ENCODE measurements at regions not wholly inside any gene's neighbourhood (a gene's known extent, or its start where the extent isn't known, plus 50 kb on each side); places are given as distances from the start of the nearest gene placed in this dataset.

DNA sequence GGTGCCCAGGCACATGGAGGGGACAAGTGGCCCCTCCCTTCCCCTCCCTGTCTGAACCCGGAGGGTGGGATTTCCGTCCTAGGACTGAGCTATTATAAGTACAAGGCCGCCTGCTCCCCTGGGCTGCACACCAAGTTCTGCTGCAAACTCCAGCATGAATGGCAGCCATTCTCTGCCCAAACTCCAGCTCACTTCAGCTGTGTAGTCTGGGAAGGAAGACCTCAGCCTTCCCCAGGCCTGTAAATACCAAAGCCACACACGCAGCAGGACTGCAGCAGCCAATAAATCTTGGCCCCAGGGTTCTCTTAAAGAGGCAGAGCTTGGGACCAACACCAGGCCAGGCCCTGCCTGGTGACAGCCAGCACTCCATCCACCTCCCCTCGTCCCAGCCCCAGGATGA is 291.3 kb upstream of the ZMIZ1 start:
- Histone ChIP-seq H3K9me3 (ENCODE audit: control insufficient read depth in 1 of 2, low read length in 2 of 2) (no peaks in the 10 kb centered on the region), H3K27ac (ENCODE audit: low read depth, low read length) (no peak overlapping the region), H3K4me3 (ENCODE audit: low read depth in 1 of 2, low read length in 2 of 2) (no peak overlapping the region), H3K9ac (ENCODE audit: low read depth in 1 of 2, low read length in 2 of 2) (no peak overlapping the region), H3K4me1 (ENCODE audit: control insufficient read depth in 1 of 2, insufficient read depth in 2 of 2, low read length in 2 of 2) (peaks cover 0 to 4% of the 10 kb centered on the region in 2 donors), H3K36me3 (ENCODE audit: control insufficient read depth in 1 of 2, insufficient read depth in 2 of 2, low read length in 2 of 2) (no peaks in the 10 kb centered on the region), H3K27me3 (ENCODE audit: control insufficient read depth in 1 of 2, insufficient read depth in 2 of 2, low read length in 2 of 2) (peaks cover 0 to 5% of the 10 kb centered on the region in 2 donors)

- Histone ChIP-seq H3K27ac (ENCODE audit: low read depth, low read length) (no peak overlapping the region), H3K4me3 (ENCODE audit: low read depth in 1 of 2, low read length in 2 of 2) (no peak overlapping the region), H3K27me3 (ENCODE audit: control insufficient read depth in 1 of 2, insufficient read depth in 2 of 2, low read length in 2 of 2) (peaks cover 0 to 5% of the 10 kb centered on the region in 2 donors), H3K9ac (ENCODE audit: low read depth in 1 of 2, low read length in 2 of 2) (no peak overlapping the region), H3K9me3 (ENCODE audit: control insufficient read depth in 1 of 2, low read length in 2 of 2) (no peaks in the 10 kb centered on the region), H3K4me1 (ENCODE audit: control insufficient read depth in 1 of 2, insufficient read depth in 2 of 2, low read length in 2 of 2) (peaks cover 0 to 4% of the 10 kb centered on the region in 2 donors), H3K36me3 (ENCODE audit: control insufficient read depth in 1 of 2, insufficient read depth in 2 of 2, low read length in 2 of 2) (no peaks in the 10 kb centered on the region)
These were observed 290.9 kb upstream of the ZMIZ1 start for GRCh38 chr10:78777867-78778266.

GRCh38 chr10:78778444-78779338 is 290.1 kb upstream of the ZMIZ1 start:
- H3K36me3 ChIP-seq (ENCODE audit: control insufficient read depth in 1 of 2, insufficient read depth in 2 of 2, low read length in 2 of 2): no peaks in the 10 kb centered on the region
- H3K27me3 ChIP-seq (ENCODE audit: control insufficient read depth in 1 of 2, insufficient read depth in 2 of 2, low read length in 2 of 2): peaks cover 0 to 5% of the 10 kb centered on the region in 2 donors
- H3K4me3 ChIP-seq (ENCODE audit: low read depth in 1 of 2, low read length in 2 of 2): no peak overlapping the region
- H3K27ac ChIP-seq (ENCODE audit: low read depth, low read length): no peak overlapping the region
- H3K9me3 ChIP-seq (ENCODE audit: control insufficient read depth in 1 of 2, low read length in 2 of 2): no peaks in the 10 kb centered on the region
- peaks cover 0 to 4% of the 10 kb centered on the region in 2 donors for H3K4me1 ChIP-seq (ENCODE audit: control insufficient read depth in 1 of 2, insufficient read depth in 2 of 2, low read length in 2 of 2)
- no peak overlapping the region for H3K9ac ChIP-seq (ENCODE audit: low read depth in 1 of 2, low read length in 2 of 2)

- no peaks in the 10 kb centered on the region for H3K36me3 ChIP-seq (ENCODE audit: control insufficient read depth in 1 of 2, insufficient read depth in 2 of 2, low read length in 2 of 2)
- no peak overlapping the region for H3K9ac ChIP-seq (ENCODE audit: low read depth in 1 of 2, low read length in 2 of 2)
- H3K4me3 ChIP-seq (ENCODE audit: low read depth in 1 of 2, low read length in 2 of 2): no peak overlapping the region
- H3K4me1 ChIP-seq (ENCODE audit: control insufficient read depth in 1 of 2, insufficient read depth in 2 of 2, low read length in 2 of 2): peaks cover 0 to 4% of the 10 kb centered on the region in 2 donors
- H3K27ac ChIP-seq (ENCODE audit: low read depth, low read length): no peak overlapping the region
- peaks cover 0 to 5% of the 10 kb centered on the region in 2 donors for H3K27me3 ChIP-seq (ENCODE audit: control insufficient read depth in 1 of 2, insufficient read depth in 2 of 2, low read length in 2 of 2)
- no peaks in the 10 kb centered on the region for H3K9me3 ChIP-seq (ENCODE audit: control insufficient read depth in 1 of 2, low read length in 2 of 2)
These were observed 289.3 kb upstream of the ZMIZ1 start for GRCh38 chr10:78779339-78779955.

DNA sequence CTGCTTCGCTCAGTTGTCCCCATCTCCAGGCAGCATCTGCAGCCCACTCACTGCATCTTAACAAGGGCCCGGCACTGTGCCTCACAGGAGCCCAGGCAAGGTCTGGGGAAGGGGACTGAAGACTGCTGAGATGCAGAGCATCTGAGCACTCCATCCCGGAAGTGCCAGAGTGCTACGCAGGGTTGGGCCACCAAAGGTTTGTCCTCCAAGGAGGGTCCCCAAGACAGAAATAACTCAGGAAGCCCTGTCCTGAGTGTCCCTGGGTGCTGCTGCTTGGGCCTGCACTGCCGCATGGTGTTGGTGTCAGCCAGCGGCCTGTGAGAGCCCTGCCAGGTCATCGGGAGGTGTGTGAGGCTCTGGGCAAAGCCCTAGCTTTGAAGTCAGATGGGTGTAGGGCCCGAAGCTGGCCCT is 288.2 kb upstream of the ZMIZ1 start:
- H3K4me3 ChIP-seq (ENCODE audit: low read depth in 1 of 2, low read length in 2 of 2): no peak overlapping the region
- no peak overlapping the region for H3K9ac ChIP-seq (ENCODE audit: low read depth in 1 of 2, low read length in 2 of 2)
- H3K27ac ChIP-seq (ENCODE audit: low read depth, low read length): no peak overlapping the region
- H3K36me3 ChIP-seq (ENCODE audit: control insufficient read depth in 1 of 2, insufficient read depth in 2 of 2, low read length in 2 of 2): no peaks in the 10 kb centered on the region
- peaks cover 0 to 4% of the 10 kb centered on the region in 2 donors for H3K4me1 ChIP-seq (ENCODE audit: control insufficient read depth in 1 of 2, insufficient read depth in 2 of 2, low read length in 2 of 2)
- H3K9me3 ChIP-seq (ENCODE audit: control insufficient read depth in 1 of 2, low read length in 2 of 2): no peaks in the 10 kb centered on the region
- H3K27me3 ChIP-seq (ENCODE audit: control insufficient read depth in 1 of 2, insufficient read depth in 2 of 2, low read length in 2 of 2): peaks cover 0 to 5% of the 10 kb centered on the region in 2 donors

GRCh38 chr10:78781251-78781913 is 287.4 kb upstream of the ZMIZ1 start:
- H3K4me1 ChIP-seq (ENCODE audit: control insufficient read depth in 1 of 2, insufficient read depth in 2 of 2, low read length in 2 of 2): peaks cover 0 to 4% of the 10 kb centered on the region in 2 donors
- H3K9me3 ChIP-seq (ENCODE audit: control insufficient read depth in 1 of 2, low read length in 2 of 2): no peaks in the 10 kb centered on the region
- no peaks in the 10 kb centered on the region for H3K36me3 ChIP-seq (ENCODE audit: control insufficient read depth in 1 of 2, insufficient read depth in 2 of 2, low read length in 2 of 2)
- H3K4me3 ChIP-seq (ENCODE audit: low read depth in 1 of 2, low read length in 2 of 2): no peak overlapping the region
- no peak overlapping the region for H3K27ac ChIP-seq (ENCODE audit: low read depth, low read length)
- no peak overlapping the region for H3K9ac ChIP-seq (ENCODE audit: low read depth in 1 of 2, low read length in 2 of 2)
- H3K27me3 ChIP-seq (ENCODE audit: control insufficient read depth in 1 of 2, insufficient read depth in 2 of 2, low read length in 2 of 2): peaks cover 0 to 5% of the 10 kb centered on the region in 2 donors

- no peak overlapping the region for H3K27ac ChIP-seq (ENCODE audit: low read depth, low read length)
- H3K4me1 ChIP-seq (ENCODE audit: control insufficient read depth in 1 of 2, insufficient read depth in 2 of 2, low read length in 2 of 2): peaks cover 0 to 4% of the 10 kb centered on the region in 2 donors
These were observed 286.8 kb upstream of the ZMIZ1 start for GRCh38 chr10:78781991-78782390.

DNA sequence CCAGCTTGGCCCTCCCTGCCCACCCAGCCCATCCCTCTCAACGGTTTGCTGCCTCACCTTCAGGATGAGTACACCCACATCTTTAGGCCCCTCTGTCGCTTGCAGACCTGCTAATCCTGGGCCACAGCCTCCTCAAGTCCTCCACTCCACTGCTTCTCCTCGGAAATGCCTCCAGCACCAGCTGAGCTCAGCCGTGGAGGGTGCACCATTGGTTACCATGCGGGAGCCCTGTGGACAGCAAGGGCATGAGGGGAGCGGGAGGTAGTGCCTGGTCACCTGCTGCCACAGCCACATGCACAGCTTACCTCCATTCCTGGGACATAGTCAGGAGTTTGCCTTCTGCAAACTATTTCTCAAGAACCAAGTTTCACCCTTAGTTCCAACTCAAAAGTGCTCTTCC is 286.3 kb upstream of the ZMIZ1 start:
- H3K27ac ChIP-seq (ENCODE audit: low read depth, low read length): no peak overlapping the region
- H3K4me1 ChIP-seq (ENCODE audit: control insufficient read depth in 1 of 2, insufficient read depth in 2 of 2, low read length in 2 of 2): no peaks in the 10 kb centered on the region
- H3K9me3 ChIP-seq (ENCODE audit: control insufficient read depth in 1 of 2, low read length in 2 of 2): no peaks in the 10 kb centered on the region
- H3K9ac ChIP-seq (ENCODE audit: low read depth in 1 of 2, low read length in 2 of 2): no peak overlapping the region
- H3K27me3 ChIP-seq (ENCODE audit: control insufficient read depth in 1 of 2, insufficient read depth in 2 of 2, low read length in 2 of 2): peaks cover 0 to 5% of the 10 kb centered on the region in 2 donors
- no peak overlapping the region for H3K4me3 ChIP-seq (ENCODE audit: low read depth in 1 of 2, low read length in 2 of 2)
- no peaks in the 10 kb centered on the region for H3K36me3 ChIP-seq (ENCODE audit: control insufficient read depth in 1 of 2, insufficient read depth in 2 of 2, low read length in 2 of 2)

More at GRCh38 chr10:78781991-78782390, 286.8 kb upstream of the ZMIZ1 start:
- Histone ChIP-seq H3K4me3 (ENCODE audit: low read depth in 1 of 2, low read length in 2 of 2) (no peak overlapping the region), H3K9ac (ENCODE audit: low read depth in 1 of 2, low read length in 2 of 2) (no peak overlapping the region), H3K27me3 (ENCODE audit: control insufficient read depth in 1 of 2, insufficient read depth in 2 of 2, low read length in 2 of 2) (peaks cover 0 to 5% of the 10 kb centered on the region in 2 donors), H3K36me3 (ENCODE audit: control insufficient read depth in 1 of 2, insufficient read depth in 2 of 2, low read length in 2 of 2) (no peaks in the 10 kb centered on the region), H3K9me3 (ENCODE audit: control insufficient read depth in 1 of 2, low read length in 2 of 2) (no peaks in the 10 kb centered on the region)

DNA sequence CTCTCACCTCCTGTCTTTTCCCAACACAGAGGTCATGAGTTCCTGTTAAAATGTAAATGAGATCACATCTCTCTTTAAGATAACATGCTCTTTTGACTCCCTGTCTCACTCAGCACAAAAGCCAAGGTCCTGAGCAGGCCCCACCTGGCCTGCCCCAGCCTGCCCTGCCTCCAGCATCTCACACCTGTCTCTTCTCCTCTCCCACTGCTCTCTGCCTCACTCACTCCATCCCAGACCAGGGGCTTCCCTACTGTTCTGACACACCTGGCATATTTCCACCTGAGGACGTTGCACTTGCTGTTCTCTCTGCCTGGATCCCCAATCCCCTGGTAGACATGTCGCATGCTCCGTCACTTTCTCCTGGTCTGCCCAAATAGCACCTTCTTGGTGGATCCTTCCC is 285.0 kb upstream of the ZMIZ1 start:
- Histone ChIP-seq H3K27me3 (ENCODE audit: control insufficient read depth in 1 of 2, insufficient read depth in 2 of 2, low read length in 2 of 2) (no peaks in the 10 kb centered on the region), H3K4me1 (ENCODE audit: control insufficient read depth in 1 of 2, insufficient read depth in 2 of 2, low read length in 2 of 2) (no peaks in the 10 kb centered on the region)

GRCh38 chr10:78784546-78784945 is 284.2 kb upstream of the ZMIZ1 start:
- Histone ChIP-seq H3K4me3 (ENCODE audit: low read depth in 1 of 2, low read length in 2 of 2) (no peak overlapping the region), H3K9ac (ENCODE audit: low read depth in 1 of 2, low read length in 2 of 2) (no peak overlapping the region), H3K36me3 (ENCODE audit: control insufficient read depth in 1 of 2, insufficient read depth in 2 of 2, low read length in 2 of 2) (no peaks in the 10 kb centered on the region), H3K27ac (ENCODE audit: low read depth, low read length) (no peak overlapping the region), H3K9me3 (ENCODE audit: control insufficient read depth in 1 of 2, low read length in 2 of 2) (no peaks in the 10 kb centered on the region), H3K27me3 (ENCODE audit: control insufficient read depth in 1 of 2, insufficient read depth in 2 of 2, low read length in 2 of 2) (no peaks in the 10 kb centered on the region), H3K4me1 (ENCODE audit: control insufficient read depth in 1 of 2, insufficient read depth in 2 of 2, low read length in 2 of 2) (no peaks in the 10 kb centered on the region)

More for the DNA sequence above, 285.0 kb upstream of the ZMIZ1 start:
- no peak overlapping the region for H3K27ac ChIP-seq (ENCODE audit: low read depth, low read length)
- H3K4me3 ChIP-seq (ENCODE audit: low read depth in 1 of 2, low read length in 2 of 2): no peak overlapping the region
- H3K36me3 ChIP-seq (ENCODE audit: control insufficient read depth in 1 of 2, insufficient read depth in 2 of 2, low read length in 2 of 2): no peaks in the 10 kb centered on the region
- no peaks in the 10 kb centered on the region for H3K9me3 ChIP-seq (ENCODE audit: control insufficient read depth in 1 of 2, low read length in 2 of 2)
- H3K9ac ChIP-seq (ENCODE audit: low read depth in 1 of 2, low read length in 2 of 2): no peak overlapping the region
